Heart left ventricle (tissue), 16 donors: ENCODE measurements at regions not wholly inside any gene's neighbourhood (a gene's known extent, or its start where the extent isn't known, plus 50 kb on each side); places are given as distances from the start of the nearest gene placed in this dataset.
"Not testable (repeated sequence)": the region's sequence is repeated elsewhere in the genome, so short reads cannot be mapped to it uniquely, and the experiment has no call there.

Source experiments
- ATAC-seq, 4 donors: fragments of 200-7000 bp; cut with Tn5 transposase; one replicate each; pipeline ENCODE4 v1.9.1; 2020 to 2022; ENCODE audit warnings: moderate library complexity in 4 of 4, mild to moderate bottlenecking in 3 of 4, moderate number of reproducible peaks in 1 of 4
- DNase-seq, 5 donors: peaks; one replicate each; pipeline ENCODE4 v3.0.0-alpha.2; 2020
- H3K27ac ChIP-seq, 12 donors: fragments of 200-600 bp; sonication (generic) in 4 of 12; one replicate each; pipeline versions ENCODE4 v1.5.0 to v1.8.0; 2016 to 2022; ENCODE audit warnings: mild to moderate bottlenecking in 2 of 12
- H3K27me3 ChIP-seq, 9 donors: fragments of 200-600 bp; sonication (generic) in 2 of 9; one replicate each; pipeline versions ENCODE4 v1.5.1 to v1.8.0; 2016 to 2022; ENCODE audit warnings: mild to moderate bottlenecking in 3 of 9
- H3K36me3 ChIP-seq, 9 donors: fragments of 200-600 bp; sonication (generic) in 2 of 9; one replicate each; pipeline versions ENCODE4 v1.5.0 to v1.8.0; 2018 to 2022; ENCODE audit warnings: mild to moderate bottlenecking in 2 of 9
- H3K4me1 ChIP-seq, 12 donors: fragments of 200-600 bp; sonication (generic) in 4 of 12; one replicate each; pipeline versions ENCODE4 v1.5.0 to v1.8.0; 2016 to 2022; ENCODE audit warnings: mild to moderate bottlenecking in 3 of 12
- H3K4me3 ChIP-seq, 12 donors: fragments of 200-600 bp; sonication (generic) in 4 of 12; one replicate each; pipeline versions ENCODE4 v1.5.0 to v1.8.0; 2017 to 2022; ENCODE audit warnings: mild to moderate bottlenecking in 9 of 12, moderate library complexity in 4 of 12
- H3K9me3 ChIP-seq, 12 donors: fragments of 200-600 bp; sonication (generic) in 4 of 12; one replicate each; pipeline versions ENCODE4 v1.5.0 to v1.8.0; 2016 to 2022; ENCODE audit warnings: mild to moderate bottlenecking in 1 of 12
- WGBS, 4 donors: extraction: QIAGEN DNeasy Blood & Tissue Kit in 2 of 4; methylation state at CpG; one replicate each; pipeline versions ENCODE4 v1.1.5 to v1.1.7; 2013 to 2018; 5-methylcytosine and 5-hydroxymethylcytosine counted together
- intact Hi-C, 10 donors: fragments of 100-400 bp; cut with DNase I; formaldehyde crosslinking; loops; one replicate each; pipeline versions ENCODE4 v1.11.1 to v1.14.2; 2022
- donor health status: ischemic (EF 13 %, LVEDD 7.1; RV severe dilation, severe dysfunction).
- donor health status: healthy with polysubstance abuse.
- donor health status: DM: no; HTN: yes; CAD: no.
- donor health status: DM: no; HTN: no; CAD: no.
- donor health status: ischemic (EF 25% LVEDD 6.9; RV normal size, moderate dysfunction).
- donor health status: ischemic (EF 25% LVEDD 5.7; RV mildly dilated, moderate dysfunction).
- donor health status: healthy.
- donor health status: DM: yes; HTN: yes; CAD: no.
- donor health status: ischemic (EF 35%, LVEDD 5.7; RV mildly dilated, moderate dysfunction).
- donor health status: nonischemic (EF 11% LVEDD 7.7; RV severe dilation, severe dysfunction).
- donor health status: DM: yes; HTN: yes; CAD: no.
- donor health status: PGD.
- donor health status: ischemic (EF 29% LVEDD 5.4; RV normal size, mild dysfunction).
- donor health status: nonischemic (EF 23%, LVEDD 6.1; RV moderate dilation, normal function).

- H3K27ac ChIP-seq, H3K36me3 ChIP-seq, H3K27me3 ChIP-seq, H3K4me3 ChIP-seq, intact Hi-C loops, H3K9me3 ChIP-seq, H3K4me1 ChIP-seq, ATAC-seq: not testable (repeated sequence)
- peak in 1 of 5 donors; percentile 10 for DNase-seq
- 60 to 67% (median 64%) methylated on average over 4 to 5 of the region's 12 CpGs; no CpG with 5 or more reads in 1 of the 4 donors for WGBS, 4 donors
Measured at GRCh38 chr22:15823178-15823577, 133.4 kb downstream of the POTEH start.

GRCh38 chr22:15832235-15832634 lies 142.4 kb downstream of the POTEH start:
- H3K9me3 ChIP-seq, intact Hi-C loops, ATAC-seq, H3K36me3 ChIP-seq, DNase-seq, H3K27me3 ChIP-seq, H3K4me3 ChIP-seq, H3K27ac ChIP-seq, H3K4me1 ChIP-seq: not testable (repeated sequence)
- 62 to 77% (median 68%) methylated on average over 2 of the region's 2 CpGs for WGBS, 4 donors

GRCh38 chr22:15835729-15836128 lies 145.9 kb downstream of the POTEH start:
- intact Hi-C loops: not testable (repeated sequence)

GRCh38 chr22:15849772-15850171 lies 159.9 kb downstream of the POTEH start:
- peak in 1 of 4 donors; percentile 33 for ATAC-seq
- intact Hi-C loops, H3K9me3 ChIP-seq: not testable (repeated sequence)

More at GRCh38 chr22:15835729-15836128, 145.9 kb downstream of the POTEH start:
- not testable (repeated sequence) for H3K4me3 ChIP-seq, DNase-seq, H3K36me3 ChIP-seq, ATAC-seq, H3K9me3 ChIP-seq, H3K27ac ChIP-seq, H3K27me3 ChIP-seq, H3K4me1 ChIP-seq
- 50 to 64% (median 57%) methylated on average over 7 to 9 of the region's 9 CpGs for WGBS, 4 donors

DNA sequence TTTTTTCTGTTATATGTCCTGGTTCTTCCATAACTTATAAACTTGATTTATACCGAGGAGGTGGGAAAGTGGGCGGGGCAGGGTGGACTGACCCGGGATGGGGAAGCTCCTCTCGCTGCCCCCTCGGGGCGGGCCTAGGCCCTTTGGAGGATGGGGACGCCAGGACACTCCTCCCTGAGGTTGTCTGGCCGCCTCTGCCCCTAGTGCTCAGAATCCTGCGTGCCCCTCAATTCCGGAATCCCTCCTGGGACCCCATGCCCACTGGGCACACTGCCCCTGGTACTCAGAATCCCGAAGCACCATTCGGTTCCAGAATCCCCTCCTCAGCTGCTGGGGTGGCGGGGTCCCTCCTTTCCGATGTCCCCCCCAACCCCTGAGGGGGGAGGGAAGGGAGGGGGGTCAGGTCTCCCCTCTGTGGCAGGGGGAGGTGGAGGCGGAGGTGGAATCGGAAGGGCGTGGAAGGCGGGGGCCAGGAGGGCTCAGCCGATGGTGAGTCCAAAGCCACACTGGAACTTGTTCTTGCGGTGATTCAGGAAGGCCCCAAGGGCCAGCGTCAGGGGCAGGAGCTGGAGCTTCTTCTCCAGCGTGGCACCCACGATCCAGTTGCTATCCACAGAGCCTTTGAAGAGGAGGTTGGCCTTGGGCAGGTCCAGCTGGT lies 164.0 kb downstream of the POTEH start:
- H3K4me3 ChIP-seq, H3K27ac ChIP-seq, DNase-seq, H3K36me3 ChIP-seq, H3K9me3 ChIP-seq, H3K27me3 ChIP-seq, intact Hi-C loops, H3K4me1 ChIP-seq: not testable (repeated sequence)
- peak in 1 of 4 donors; percentile 16 for ATAC-seq
- 78 to 88% (median 81%) methylated on average over 8 to 11 of the region's 23 CpGs for WGBS, 4 donors

More at GRCh38 chr22:15849772-15850171, 159.9 kb downstream of the POTEH start:
- H3K4me1 ChIP-seq, H3K4me3 ChIP-seq, DNase-seq, H3K36me3 ChIP-seq, H3K27ac ChIP-seq, H3K27me3 ChIP-seq: not testable (repeated sequence)
- WGBS, 4 donors: 80 to 100% (median 88%) methylated on average over 1 of the region's 1 CpG; no CpG with 5 or more reads in 1 of the 4 donors

DNA sequence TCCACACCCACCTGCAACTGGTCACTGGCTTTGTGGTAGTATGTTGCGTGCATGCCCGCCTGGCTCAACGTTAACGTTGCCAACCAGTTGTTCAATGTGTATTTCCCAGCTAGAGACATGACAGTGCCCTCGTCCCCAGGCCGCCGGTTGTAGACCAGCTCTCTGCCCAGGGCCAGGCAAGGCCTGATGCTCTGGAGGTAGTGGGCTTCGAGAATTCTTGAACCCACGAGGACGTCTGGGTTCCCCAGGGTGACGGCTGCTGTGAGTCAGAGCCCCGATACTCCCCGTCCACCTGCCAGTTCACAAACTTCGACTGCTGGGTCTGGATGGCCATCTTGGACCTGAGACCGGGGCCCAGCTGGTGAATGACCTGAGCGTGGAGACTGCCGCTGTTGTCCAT lies 164.6 kb downstream of the POTEH start:
- H3K27ac ChIP-seq, H3K36me3 ChIP-seq, H3K9me3 ChIP-seq, intact Hi-C loops, H3K27me3 ChIP-seq, ATAC-seq, H3K4me3 ChIP-seq, H3K4me1 ChIP-seq: not testable (repeated sequence)
- DNase-seq: peak in 3 of 5 donors; percentile 11 to 81 (median 22)
- 86 to 90% (median 88%) methylated on average over 10 to 14 of the region's 17 CpGs for WGBS, 4 donors

GRCh38 chr22:15854978-15855377 lies 165.2 kb downstream of the POTEH start:
- H3K4me1 ChIP-seq, H3K4me3 ChIP-seq, ATAC-seq, H3K27ac ChIP-seq, H3K9me3 ChIP-seq, DNase-seq, H3K36me3 ChIP-seq, intact Hi-C loops, H3K27me3 ChIP-seq: not testable (repeated sequence)
- WGBS, 4 donors: 67 to 69% methylated on average over 23 to 24 of the region's 42 CpGs; no CpG with 5 or more reads in 2 of the 4 donors

DNA sequence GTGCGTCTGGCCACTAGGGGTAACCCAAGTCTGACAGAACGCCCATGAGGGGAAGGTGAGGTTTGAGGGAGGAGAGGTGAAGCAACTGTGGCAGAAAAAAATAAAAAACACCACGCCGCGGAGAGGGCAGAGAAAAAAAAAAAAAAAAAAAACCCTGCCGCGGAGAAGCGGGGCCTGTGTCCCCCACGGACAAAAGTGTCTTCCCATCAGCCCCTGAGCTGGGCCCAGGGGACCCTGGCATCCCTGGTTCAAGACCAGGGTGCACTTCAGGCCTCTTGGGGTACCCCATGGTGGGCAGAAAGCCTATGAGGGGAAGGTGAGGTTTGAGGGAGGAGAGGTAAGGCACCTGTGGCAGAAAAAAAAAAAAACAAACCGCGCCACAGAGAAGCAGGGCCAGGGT lies 191.1 kb downstream of the POTEH start:
- H3K9me3 ChIP-seq, H3K4me1 ChIP-seq, H3K36me3 ChIP-seq, H3K27me3 ChIP-seq, H3K27ac ChIP-seq, ATAC-seq, H3K4me3 ChIP-seq, intact Hi-C loops: not testable (repeated sequence)
- peak in 1 of 5 donors; percentile 12 for DNase-seq
- WGBS, 4 donors: 64 to 81% (median 70%) methylated on average over 4 to 9 of the region's 11 CpGs; no CpG with 5 or more reads in 1 of the 4 donors

- ATAC-seq, DNase-seq, H3K27ac ChIP-seq, H3K27me3 ChIP-seq, H3K36me3 ChIP-seq, H3K4me1 ChIP-seq, H3K9me3 ChIP-seq, intact Hi-C loops, H3K4me3 ChIP-seq: not testable (repeated sequence)
- 63 to 88% (median 78%) methylated on average over 1 of the region's 2 CpGs; no CpG with 5 or more reads in 1 of the 4 donors for WGBS, 4 donors
Measured at GRCh38 chr22:15904326-15904725, 214.5 kb downstream of the POTEH start.

GRCh38 chr22:15911704-15912103 lies 221.9 kb downstream of the POTEH start:
- ATAC-seq, H3K4me3 ChIP-seq, H3K4me1 ChIP-seq, intact Hi-C loops, H3K27me3 ChIP-seq, H3K27ac ChIP-seq, H3K9me3 ChIP-seq, DNase-seq, H3K36me3 ChIP-seq: not testable (repeated sequence)
- WGBS, 4 donors: 73 to 85% (median 80%) methylated on average over 1 of the region's 1 CpG

- WGBS, 4 donors: 48 to 59% methylated on average over 2 of the region's 2 CpGs; no CpG with 5 or more reads in 2 of the 4 donors
- intact Hi-C loops, H3K9me3 ChIP-seq, H3K27me3 ChIP-seq, DNase-seq, H3K4me1 ChIP-seq, ATAC-seq, H3K4me3 ChIP-seq, H3K36me3 ChIP-seq, H3K27ac ChIP-seq: not testable (repeated sequence)
Measured at GRCh38 chr22:15919120-15919519, 229.3 kb downstream of the POTEH start.
